HepG2 (cell line): ENCODE measurements at regions not wholly inside any gene's neighbourhood (a gene's known extent, or its start where the extent isn't known, plus 50 kb on each side); places are given as distances from the start of the nearest gene placed in this dataset.

ENCODE experiments used
- ATAC-seq: fragments of 200-7000 bp; cut with Tn5 transposase; 3 replicates; pipeline ENCODE4 v1.9.1; 2020; ENCODE audit warnings: mild to moderate bottlenecking, moderate library complexity
- BruUV-seq: library from RNA; stranded (reverse); fragments of 400-500 nt; replicated peaks from 2 replicates; lab custom pipeline; 2021; lab: Mats Ljungman, UMichigan
- CTCF ChIA-PET: fragments of 300-600 bp; formaldehyde crosslinking; extraction: SDS; loops from one replicate; lab custom pipeline; 2021; ENCODE audit warnings: low total read pairs, inconsistent platforms, low intra/inter-chr PET ratio; lab: Yijun Ruan, JAX
- POLR2A ChIA-PET: fragments of 350-600 bp; sonication (Branson Sonifier 250); formaldehyde crosslinking; loops from one replicate; lab custom pipeline; 2020; ENCODE audit warnings: antibody characterized with exemption, inconsistent platforms; lab: Yijun Ruan, JAX
- DNase-seq: peaks from one replicate; pipeline ENCODE4 v3.0.0-alpha.2; 2015; ENCODE audit warnings: low spot score
- FAIRE-seq: peaks from 3 replicates; lab custom pipeline; 2011; peaks lifted over from hg19 to GRCh38; lab: Jason Lieb, UNC
- H2AFZ ChIP-seq: one replicate; pipeline ENCODE4 v1.6.1; 2011; ENCODE audit warnings: low read length, inconsistent platforms
- H3K27ac ChIP-seq: fragments of 300-600 bp; 3 replicates; pipeline ENCODE4 v1.8.0; 2011; ENCODE audit warnings: mixed run types, mild to moderate bottlenecking, mixed read lengths, low read length, inconsistent platforms; ENCODE audit not compliant: insufficient read depth; ENCODE audit errors: extremely low read length
- H3K27me3 ChIP-seq, 2 experiments: fragments of 200-600 bp in 1 of 2; 2 replicates in 1 of 2; 3 replicates in 1 of 2; pipeline versions ENCODE4 v1.6.0 to v1.8.0; 2011; ENCODE audit warnings: low read length in 2 of 2, mild to moderate bottlenecking in 2 of 2, moderate library complexity in 2 of 2, inconsistent platforms in 1 of 2; ENCODE audit not compliant: insufficient read depth in 2 of 2, control insufficient read depth in 1 of 2
- H3K36me3 ChIP-seq, 2 experiments: fragments of 200-600 bp in 1 of 2; replicated peaks in 1 of 2; 2 replicates in 1 of 2; 3 replicates in 1 of 2; pipeline versions ENCODE4 v1.5.1 to v1.8.0; 2011; ENCODE audit warnings: low read length in 2 of 2, inconsistent platforms in 1 of 2; ENCODE audit not compliant: insufficient read depth in 2 of 2, control insufficient read depth in 1 of 2
- H3K4me1 ChIP-seq: 2 replicates; pipeline ENCODE4 v1.5.1; 2012; ENCODE audit warnings: low read length, inconsistent platforms; ENCODE audit not compliant: insufficient read depth
- H3K4me2 ChIP-seq: 2 replicates; pipeline ENCODE4 v1.6.0; 2011; ENCODE audit warnings: low read depth, low read length, inconsistent platforms
- H3K4me3 ChIP-seq, 3 experiments: fragments of 200-600 bp in 1 of 3; sonication (generic), shearing (Covaris generic) in 1 of 3; replicated peaks in 1 of 3; 2 replicates each; pipeline ENCODE4 v1.5.1; 2011 to 2016; ENCODE audit warnings: low read length in 3 of 3, inconsistent platforms in 2 of 3, low read depth in 2 of 3, mild to moderate bottlenecking in 2 of 3, control low read depth in 1 of 3, mixed read lengths in 1 of 3; ENCODE audit not compliant: insufficient read depth in 1 of 3
- H3K79me2 ChIP-seq: one replicate; pipeline ENCODE4 v1.6.1; 2011; ENCODE audit warnings: low read length, inconsistent platforms; ENCODE audit not compliant: insufficient read depth
- H3K9ac ChIP-seq: 2 replicates; pipeline ENCODE4 v1.6.0; 2011; ENCODE audit warnings: mild to moderate bottlenecking, low read depth, low read length, inconsistent platforms; ENCODE audit not compliant: insufficient read depth
- H3K9me3 ChIP-seq: 2 replicates; pipeline ENCODE4 v1.5.1; 2012; ENCODE audit warnings: mild to moderate bottlenecking, low read length
- H4K20me1 ChIP-seq: 2 replicates; pipeline ENCODE4 v1.6.0; 2011; ENCODE audit warnings: inconsistent platforms, mild to moderate bottlenecking, low read length, moderate library complexity; ENCODE audit not compliant: insufficient read depth
- ATF4 ChIP-seq, 2 experiments: fragments of 450-650 bp in 1 of 2; sonication (generic) in 1 of 2; formaldehyde crosslinking; IDR thresholded peaks; 2 replicates each; pipeline versions ENCODE4 v1.5.0 to v1.8.0; 2020 to 2022; ENCODE audit warnings: mild to moderate bottlenecking in 1 of 2, missing genetic modification reagents in 1 of 2
- NFIB ChIP-seq: sonication (generic); formaldehyde crosslinking; IDR thresholded peaks from 2 replicates; pipeline ENCODE4 v1.9.0; 2021; ENCODE audit warnings: missing genetic modification reagents, mild to moderate bottlenecking, borderline replicate concordance
- REXO4 ChIP-seq: sonication (generic); formaldehyde crosslinking; IDR thresholded peaks from 2 replicates; pipeline ENCODE4 v1.8.0; 2022; ENCODE audit warnings: missing genetic modification reagents, mild to moderate bottlenecking, borderline replicate concordance
- SP1 ChIP-seq, 2 experiments: fragments of 450-650 bp in 1 of 2; sonication (generic) in 1 of 2; formaldehyde crosslinking in 1 of 2; IDR thresholded peaks; 2 replicates each; pipeline versions ENCODE4 v1.4.0 to v1.6.1; 2016 to 2020; ENCODE audit warnings: missing genetic modification reagents in 1 of 2
- TEAD2 ChIP-seq: sonication (generic); formaldehyde crosslinking; IDR thresholded peaks from 2 replicates; pipeline ENCODE4 v1.9.0; 2021; ENCODE audit warnings: missing genetic modification reagents
- ZBED4 ChIP-seq: sonication (generic); formaldehyde crosslinking; IDR thresholded peaks from 2 replicates; pipeline ENCODE4 v1.4.0; 2020; ENCODE audit warnings: missing genetic modification reagents, borderline replicate concordance
- ZNF10 ChIP-seq: sonication (generic); formaldehyde crosslinking; IDR thresholded peaks from 2 replicates; pipeline ENCODE4 v1.4.0; 2020; ENCODE audit warnings: mild to moderate bottlenecking, low read depth, missing genetic modification reagents, borderline replicate concordance
- ZNF280D ChIP-seq: sonication (generic); formaldehyde crosslinking; IDR thresholded peaks from 2 replicates; pipeline ENCODE4 v1.5.1; 2020; ENCODE audit warnings: mild to moderate bottlenecking, missing genetic modification reagents
- ZNF362 ChIP-seq: sonication (generic); formaldehyde crosslinking; IDR thresholded peaks from 2 replicates; pipeline ENCODE4 v1.4.0; 2020; ENCODE audit warnings: missing genetic modification reagents, mild to moderate bottlenecking, borderline replicate concordance
- ZNF710 ChIP-seq: sonication (generic); formaldehyde crosslinking; IDR thresholded peaks from 2 replicates; pipeline ENCODE4 v1.5.0; 2020; ENCODE audit warnings: mild to moderate bottlenecking, missing genetic modification reagents, borderline replicate concordance
- WGBS: methylation state at CpG from one replicate; pipeline ENCODE4 v1.1.6; 2017; ENCODE audit warnings: low lambda C conversion rate; 5-methylcytosine and 5-hydroxymethylcytosine counted together
- in situ Hi-C: cut with HindIII; loops from 2 replicates; pipeline ENCODE4 v1.10.0; 2017; ENCODE audit warnings: low pct_unique_long_range_greater_than_20kb; ENCODE audit not compliant: extremely low pct_ligation_motif_present
- intact Hi-C: fragments of 100-400 bp; cut with micrococcal nuclease; formaldehyde crosslinking; loops from one replicate; pipeline ENCODE4 v1.10.0; 2022; ENCODE audit not compliant: unreplicated experiment

- FAIRE-seq (no peak), DNase-seq (no peak), ATAC-seq (no peak)
- no peaks in the 10 kb centered on the region for H3K27me3 ChIP-seq
- H3K79me2 ChIP-seq: no peaks in the 10 kb centered on the region
- H2AFZ ChIP-seq: no peak overlapping the region
- no peak overlapping the region for H3K27ac ChIP-seq
- intact Hi-C loops (loop anchor here (2.0 kb wide), 1 partner anchor 19 kb away; no protein-coding TSS in a partner anchor), in situ Hi-C loops (loop anchor here (25.0 kb wide), 1 partner anchor 1016 kb away; no protein-coding TSS in a partner anchor)
- no peak overlapping the region for H3K4me2 ChIP-seq
- H3K4me3 ChIP-seq: no peak overlapping the region
- H3K4me1 ChIP-seq: no peaks in the 10 kb centered on the region
- H3K9me3 ChIP-seq: no peaks in the 10 kb centered on the region
- no TSS peak for BruUV-seq
- no peaks in the 10 kb centered on the region for H4K20me1 ChIP-seq
- no peaks in the 10 kb centered on the region for H3K36me3 ChIP-seq
- CTCF ChIA-PET: no interaction called here
- POLR2A ChIA-PET: no interaction called here
- H3K9ac ChIP-seq: no peak overlapping the region
- WGBS: 4% methylated on average over 1 of the region's 1 CpG
- no peak for TF ChIP-seq TEAD2 (CRISPR knock-in tag)
- no peak for TF ChIP-seq ZBED4 (CRISPR knock-in tag)
- no peak for TF ChIP-seq NFIB
- TF ChIP-seq ZNF10: no peak
- TF ChIP-seq ZNF362 (CRISPR knock-in tag): no peak
- TF ChIP-seq ZNF280D (CRISPR knock-in tag): no peak
- no peak for TF ChIP-seq SP1 (IDR thresholded peaks at IDR 0.05)
- TF ChIP-seq SP1 (CRISPR knock-in tag; IDR thresholded peaks at IDR 0.05): no peak
- TF ChIP-seq REXO4 (CRISPR knock-in tag): no peak
- TF ChIP-seq ATF4 (CRISPR knock-in tag; IDR thresholded peaks at IDR 0.05): no peak
- no peak for TF ChIP-seq ZNF710 (CRISPR knock-in tag)
These were observed 709.0 kb upstream of the SEMA3D start for GRCh38 chr7:85895835-85896234.
